Immature natural killer cell (primary cell): ENCODE measurements at regions not wholly inside any gene's neighbourhood (a gene's known extent, or its start where the extent isn't known, plus 50 kb on each side); places are given as distances from the start of the nearest gene placed in this dataset.

Experiments
- DNase-seq, 3 donors: peaks; one replicate each; pipeline ENCODE4 v3.0.0; 2022; ENCODE audit warnings: mixed read lengths in 1 of 3
- H3K27ac Mint-ChIP-seq, 6 donors: one replicate each; pipeline ENCODE4 v1.8.0; 2020; ENCODE audit warnings: mixed read lengths in 6 of 6, mild to moderate bottlenecking in 5 of 6, inconsistent platforms in 4 of 6, moderate library complexity in 3 of 6
- H3K27me3 Mint-ChIP-seq, 3 donors: one replicate each; pipeline ENCODE4 v1.8.0; 2020 to 2021; ENCODE audit warnings: low read depth in 3 of 3, mild to moderate bottlenecking in 3 of 3, mixed read lengths in 3 of 3, moderate library complexity in 3 of 3, inconsistent platforms in 1 of 3
- H3K36me3 Mint-ChIP-seq, 3 donors: one replicate each; pipeline ENCODE4 v1.8.0; 2020; ENCODE audit warnings: mixed read lengths in 3 of 3, inconsistent platforms in 2 of 3, mild to moderate bottlenecking in 2 of 3
- H3K4me1 Mint-ChIP-seq, 2 donors: one replicate each; pipeline ENCODE4 v1.8.0; 2020; ENCODE audit warnings: inconsistent platforms in 2 of 2, mild to moderate bottlenecking in 2 of 2, mixed read lengths in 2 of 2, moderate library complexity in 1 of 2
- H3K4me3 Mint-ChIP-seq, 5 donors: one replicate each; pipeline ENCODE4 v1.8.0; 2020; ENCODE audit warnings: mild to moderate bottlenecking in 5 of 5, mixed read lengths in 5 of 5, inconsistent platforms in 3 of 5, moderate library complexity in 3 of 5
- H3K9me3 Mint-ChIP-seq, 6 donors: one replicate each; pipeline ENCODE4 v1.8.0; 2020; ENCODE audit warnings: mild to moderate bottlenecking in 6 of 6, mixed read lengths in 6 of 6, inconsistent platforms in 4 of 6, moderate library complexity in 3 of 6

GRCh38 chr6:3986241-3986640 lies 92.7 kb downstream of the FAM217A start:
- no peaks in the 10 kb centered on the region for H3K9me3 Mint-ChIP-seq
- peaks cover 5 to 8% of the 10 kb centered on the region in 2 donors for H3K4me1 Mint-ChIP-seq
- H3K27ac Mint-ChIP-seq: no peak overlapping the region
- no peak overlapping the region for H3K4me3 Mint-ChIP-seq
- peaks cover 4 to 10% (median 8%) of the 10 kb centered on the region in 3 donors for H3K36me3 Mint-ChIP-seq
- DNase-seq: no peak
- H3K27me3 Mint-ChIP-seq: peaks cover 0 to 4% (median 3%) of the 10 kb centered on the region in 3 donors

- H3K27ac Mint-ChIP-seq: no peak overlapping the region
- H3K4me1 Mint-ChIP-seq: peaks cover 5 to 11% of the 10 kb centered on the region in 2 donors
- peaks cover 2 to 8% (median 4%) of the 10 kb centered on the region in 3 donors for H3K36me3 Mint-ChIP-seq
- H3K27me3 Mint-ChIP-seq: peaks cover 0 to 4% (median 2%) of the 10 kb centered on the region in 3 donors
- H3K4me3 Mint-ChIP-seq: no peak overlapping the region
- no peak for DNase-seq
- no peaks in the 10 kb centered on the region for H3K9me3 Mint-ChIP-seq
Measured at GRCh38 chr6:3987053-3987452, 91.9 kb downstream of the FAM217A start.

GRCh38 chr6:3987576-3987975 lies 91.4 kb downstream of the FAM217A start:
- Mint-ChIP-seq H3K27me3 (peaks cover 0 to 4% (median 2%) of the 10 kb centered on the region in 3 donors), H3K9me3 (no peaks in the 10 kb centered on the region), H3K4me1 (peaks cover 5 to 11% of the 10 kb centered on the region in 2 donors), H3K4me3 (no peak overlapping the region), H3K36me3 (peaks cover 0 to 6% (median 4%) of the 10 kb centered on the region in 3 donors), H3K27ac (peak overlapping the region in 1 of 6 donors; percentile 61)
- DNase-seq: no peak

GRCh38 chr6:3990692-3991491 lies 88.0 kb downstream of the FAM217A start:
- Mint-ChIP-seq H3K4me1 (peaks cover 5 to 11% of the 10 kb centered on the region in 2 donors), H3K27ac (peak overlapping the region in 1 of 6 donors; percentile 59), H3K27me3 (peaks cover 0 to 4% (median 2%) of the 10 kb centered on the region in 3 donors), H3K36me3 (peaks cover 0 to 6% (median 0%) of the 10 kb centered on the region in 3 donors), H3K4me3 (peak overlapping the region in 1 of 5 donors; percentile 67), H3K9me3 (no peaks in the 10 kb centered on the region)
- DNase-seq: peak; percentile 45 to 52 (median 46)

GRCh38 chr6:3991941-3992340 lies 87.0 kb downstream of the FAM217A start:
- H3K4me3 Mint-ChIP-seq: no peak overlapping the region
- H3K36me3 Mint-ChIP-seq: peaks cover 0 to under 1% (median 0%) of the 10 kb centered on the region in 3 donors
- H3K9me3 Mint-ChIP-seq: no peaks in the 10 kb centered on the region
- peaks cover 5 to 11% of the 10 kb centered on the region in 2 donors for H3K4me1 Mint-ChIP-seq
- H3K27me3 Mint-ChIP-seq: peaks cover 0 to 4% (median 2%) of the 10 kb centered on the region in 3 donors
- no peak overlapping the region for H3K27ac Mint-ChIP-seq
- no peak for DNase-seq

- Mint-ChIP-seq H3K27ac (peak overlapping the region in 1 of 6 donors; percentile 77), H3K27me3 (no peaks in the 10 kb centered on the region), H3K9me3 (no peaks in the 10 kb centered on the region), H3K36me3 (no peaks in the 10 kb centered on the region), H3K4me1 (peaks cover 0 to 19% of the 10 kb centered on the region in 2 donors), H3K4me3 (no peak overlapping the region)
- DNase-seq: no peak
Measured at GRCh38 chr6:3996349-3996748, 82.6 kb downstream of the FAM217A start.

- Mint-ChIP-seq H3K4me1 (peaks cover 0 to 17% of the 10 kb centered on the region in 2 donors), H3K4me3 (no peak overlapping the region), H3K9me3 (no peaks in the 10 kb centered on the region), H3K27me3 (no peaks in the 10 kb centered on the region), H3K36me3 (no peaks in the 10 kb centered on the region), H3K27ac (no peak overlapping the region)
- no peak for DNase-seq
Measured at GRCh38 chr6:3997177-3997770, 81.7 kb downstream of the FAM217A start.

GRCh38 chr6:3999800-4000661 lies 78.9 kb downstream of the FAM217A start:
- Mint-ChIP-seq H3K36me3 (no peaks in the 10 kb centered on the region), H3K4me1 (peaks cover 0 to 17% of the 10 kb centered on the region in 2 donors), H3K27me3 (no peaks in the 10 kb centered on the region), H3K4me3 (no peak overlapping the region), H3K27ac (no peak overlapping the region), H3K9me3 (no peaks in the 10 kb centered on the region)
- no peak for DNase-seq

- Mint-ChIP-seq H3K27ac (no peak overlapping the region), H3K27me3 (no peaks in the 10 kb centered on the region), H3K4me3 (no peak overlapping the region), H3K4me1 (peaks cover 7 to 13% of the 10 kb centered on the region in 2 donors), H3K36me3 (no peaks in the 10 kb centered on the region), H3K9me3 (no peaks in the 10 kb centered on the region)
- no peak for DNase-seq
Measured at GRCh38 chr6:4004249-4004648, 74.7 kb downstream of the FAM217A start.

GRCh38 chr6:4008324-4009047 lies 70.5 kb downstream of the FAM217A start:
- no peaks in the 10 kb centered on the region for H3K9me3 Mint-ChIP-seq
- H3K27ac Mint-ChIP-seq: peak overlapping the region in 5 of 6 donors; percentile 20 to 77 (median 67)
- H3K4me3 Mint-ChIP-seq: no peak overlapping the region
- DNase-seq: peak; percentile 32 to 49 (median 43)
- peaks cover 0 to 9% (median 5%) of the 10 kb centered on the region in 3 donors for H3K36me3 Mint-ChIP-seq
- H3K4me1 Mint-ChIP-seq: peaks cover 34 to 38% of the 10 kb centered on the region in 2 donors
- peaks cover 0 to 2% (median 2%) of the 10 kb centered on the region in 3 donors for H3K27me3 Mint-ChIP-seq

GRCh38 chr6:4009486-4009885 lies 69.5 kb downstream of the FAM217A start:
- Mint-ChIP-seq H3K4me1 (peaks cover 35 to 41% of the 10 kb centered on the region in 2 donors), H3K27me3 (peaks cover 0 to 2% (median 2%) of the 10 kb centered on the region in 3 donors), H3K36me3 (peaks cover 0 to 9% (median 5%) of the 10 kb centered on the region in 3 donors), H3K27ac (peak overlapping the region in 5 of 6 donors; percentile 14 to 70 (median 34)), H3K4me3 (no peak overlapping the region), H3K9me3 (no peaks in the 10 kb centered on the region)
- no peak for DNase-seq

GRCh38 chr6:4010048-4010447 lies 68.9 kb downstream of the FAM217A start:
- H3K36me3 Mint-ChIP-seq: peaks cover 0 to 9% (median 8%) of the 10 kb centered on the region in 3 donors
- no peak for DNase-seq
- H3K4me3 Mint-ChIP-seq: peak overlapping the region in 2 of 5 donors; percentile 30 to 63
- peaks cover 35 to 47% of the 10 kb centered on the region in 2 donors for H3K4me1 Mint-ChIP-seq
- H3K27ac Mint-ChIP-seq: peak overlapping the region in 5 of 6 donors; percentile 35 to 77 (median 60)
- peaks cover 0 to 2% (median 2%) of the 10 kb centered on the region in 3 donors for H3K27me3 Mint-ChIP-seq
- H3K9me3 Mint-ChIP-seq: no peaks in the 10 kb centered on the region

- Mint-ChIP-seq H3K36me3 (peaks cover 0 to 9% (median 8%) of the 10 kb centered on the region in 3 donors), H3K9me3 (no peaks in the 10 kb centered on the region), H3K4me1 (peaks cover 39 to 53% of the 10 kb centered on the region in 2 donors), H3K27ac (peak overlapping the region; percentile 35 to 89 (median 67)), H3K27me3 (peaks cover 0 to 2% (median 2%) of the 10 kb centered on the region in 3 donors), H3K4me3 (peak overlapping the region; percentile 38 to 84 (median 59))
- DNase-seq: peak in 2 of 3 donors; percentile 12 to 17
Measured at GRCh38 chr6:4010689-4011090, 68.2 kb downstream of the FAM217A start.
